Brain pericyte (primary cell): ENCODE measurements at regions not wholly inside any gene's neighbourhood (a gene's known extent, or its start where the extent isn't known, plus 50 kb on each side); places are given as distances from the start of the nearest gene placed in this dataset.
A peak's percentile ranks its signal among the peaks of the same experiment; 100 is the strongest.

ENCODE experiments used
- DNase-seq: peaks from one replicate; pipeline ENCODE4 v3.0.0-alpha.2; 2012; ENCODE audit warnings: low read depth, low spot score

DNA sequence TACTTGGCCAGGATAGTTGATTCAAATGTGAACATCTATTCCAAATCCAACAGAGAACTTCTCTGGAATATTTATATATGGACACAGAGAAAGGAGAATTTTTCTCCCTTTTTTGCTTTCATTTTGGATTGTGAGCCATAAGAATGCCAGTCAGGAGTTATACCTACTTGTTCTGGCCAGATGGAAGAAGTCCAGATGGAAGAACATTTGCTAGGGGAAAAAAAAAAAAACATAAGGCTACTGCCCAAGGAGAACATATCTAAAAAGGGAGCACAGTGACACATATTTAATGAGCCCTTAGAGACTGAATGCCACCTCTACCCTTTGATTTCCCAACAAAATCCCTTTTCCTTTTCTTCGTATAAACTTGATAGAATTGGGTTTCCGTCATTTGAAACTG is 61.7 kb upstream of the PPP2R2B start:
- no peak for DNase-seq

GRCh38 chr5:146944019-146944418 is 65.5 kb upstream of the PPP2R2B start:
- DNase-seq = no peak

DNA sequence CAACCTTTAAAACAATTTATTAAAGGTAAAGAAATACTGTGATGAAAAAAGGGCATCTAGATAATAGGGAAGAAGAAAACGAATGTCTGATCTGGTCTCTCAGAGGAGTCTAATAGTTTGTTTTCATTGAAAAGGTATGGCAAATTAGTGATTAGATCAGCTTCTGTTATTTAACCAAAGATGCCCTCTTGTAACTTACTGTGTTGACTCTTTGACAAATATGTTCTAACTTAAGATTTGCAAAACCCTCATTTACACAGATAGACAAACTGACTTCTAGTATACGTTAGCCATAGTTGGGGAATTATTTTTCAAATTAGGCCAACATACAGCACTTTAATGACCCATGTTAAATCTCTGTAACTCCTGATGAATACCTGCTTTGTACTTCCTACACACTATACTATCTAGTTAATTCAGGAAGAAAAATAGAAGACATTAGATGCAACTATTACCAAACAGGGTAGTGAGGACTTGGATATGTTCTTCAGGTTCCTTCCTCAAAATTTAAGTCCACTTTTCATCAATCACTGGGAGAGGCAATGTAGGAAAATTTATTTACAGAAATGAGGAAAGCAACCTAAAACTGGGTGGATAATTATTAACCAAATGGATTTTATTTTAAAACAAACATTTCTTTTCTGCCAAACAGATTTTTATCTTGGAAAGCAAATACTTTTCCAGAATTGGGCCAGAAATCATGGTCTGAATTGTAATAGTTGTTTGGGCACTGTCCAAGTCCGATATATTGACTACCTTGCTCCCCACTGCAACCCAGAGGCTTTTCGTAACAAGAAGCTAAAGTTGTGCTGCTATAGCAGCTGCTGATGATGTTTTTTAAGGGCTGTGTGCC is 66.4 kb upstream of the PPP2R2B start:
- no peak for DNase-seq

DNA sequence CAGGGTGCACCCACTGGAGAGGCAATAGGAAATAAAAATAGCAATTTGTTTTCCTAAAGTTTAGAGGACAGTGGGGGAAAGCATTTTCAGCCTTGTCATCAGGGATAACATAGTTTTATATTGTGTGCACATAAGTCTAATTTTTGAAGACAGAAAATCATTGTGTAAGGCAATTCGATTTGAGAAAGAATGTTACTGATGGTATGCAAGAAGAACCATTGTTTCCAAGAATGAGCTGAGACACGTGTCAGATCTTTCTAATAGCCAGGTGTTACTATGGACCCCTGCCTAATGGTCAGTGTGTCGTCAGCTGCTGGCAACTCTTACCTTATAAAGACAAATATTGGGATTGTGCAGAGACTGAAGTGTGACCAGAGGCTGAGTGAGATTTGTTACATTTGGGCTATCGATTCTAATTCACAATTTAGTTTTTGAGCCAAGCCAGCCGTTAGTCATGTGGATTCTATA is 67.1 kb upstream of the PPP2R2B start:
- DNase-seq = no peak

GRCh38 chr5:146947181-146947941 is 68.8 kb upstream of the PPP2R2B start:
- DNase-seq = no peak

- no peak for DNase-seq
These were observed 70.1 kb upstream of the PPP2R2B start for GRCh38 chr5:146948666-146949065.

- DNase-seq = no peak
These were observed 73.6 kb upstream of the PPP2R2B start for GRCh38 chr5:146952168-146952567.

DNA sequence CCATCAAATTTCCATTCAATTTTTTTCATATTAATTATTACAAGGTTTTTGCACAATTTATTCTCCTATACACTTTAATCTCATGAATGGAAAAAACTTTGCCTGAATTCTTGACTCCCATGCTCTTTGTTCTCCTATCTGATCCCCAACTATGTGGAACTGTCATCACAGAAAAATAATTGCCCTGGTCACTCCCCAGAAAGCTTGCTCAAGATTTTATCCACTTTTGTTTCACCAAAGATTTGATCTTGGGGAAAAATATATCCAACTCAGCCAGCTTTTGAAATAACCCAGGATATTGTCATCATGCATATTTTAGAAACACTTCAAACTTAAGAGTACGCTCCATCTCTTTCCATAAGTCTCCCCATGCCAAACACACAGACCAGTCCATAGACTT is 77.7 kb upstream of the PPP2R2B start:
- no peak for DNase-seq

DNA sequence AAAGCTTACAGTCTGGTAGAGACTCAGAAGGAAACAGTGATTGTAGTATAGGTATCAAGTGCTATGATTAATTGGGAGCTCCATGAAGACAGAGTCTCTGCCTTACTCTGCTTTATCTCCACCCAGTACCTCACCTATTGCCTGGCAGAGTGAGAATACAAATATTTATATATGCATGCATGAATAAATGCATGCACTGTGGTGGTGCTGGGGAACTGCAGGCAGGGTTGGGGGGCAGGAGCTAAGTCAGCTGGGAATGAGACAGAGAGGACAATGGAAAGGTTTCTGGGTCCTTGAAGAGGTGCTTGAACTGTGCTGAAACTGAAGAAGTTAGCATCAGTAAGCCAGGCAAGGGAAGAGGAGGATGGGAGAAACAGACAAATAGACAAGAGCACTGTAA is 80.8 kb upstream of the PPP2R2B start:
- DNase-seq = no peak

DNA sequence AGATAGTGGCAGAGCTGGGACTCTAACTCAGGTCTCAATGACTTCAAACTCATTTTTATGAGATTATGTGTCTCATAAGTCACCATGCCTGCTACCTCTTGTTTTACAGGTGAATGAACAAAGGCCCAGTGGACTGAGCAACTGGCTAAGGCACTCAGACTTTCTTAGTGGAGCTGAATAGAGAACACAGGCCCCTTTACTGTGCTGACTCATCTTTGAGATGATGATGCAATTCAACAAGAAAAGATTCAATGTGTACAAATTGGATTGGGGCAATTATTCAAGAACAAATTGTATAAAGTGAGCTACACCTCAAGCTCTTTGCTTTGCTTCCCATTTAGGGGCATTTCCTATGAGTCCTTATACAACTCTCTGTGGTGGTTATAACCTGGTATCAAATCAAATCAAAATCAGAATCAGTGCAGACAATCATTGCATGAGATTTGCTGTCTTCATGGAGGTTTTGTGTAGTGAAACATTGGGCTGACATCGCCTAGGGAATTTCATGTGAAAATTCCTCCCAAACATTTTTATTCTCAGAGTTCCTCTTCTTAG is 84.3 kb upstream of the PPP2R2B start:
- DNase-seq = no peak

DNA sequence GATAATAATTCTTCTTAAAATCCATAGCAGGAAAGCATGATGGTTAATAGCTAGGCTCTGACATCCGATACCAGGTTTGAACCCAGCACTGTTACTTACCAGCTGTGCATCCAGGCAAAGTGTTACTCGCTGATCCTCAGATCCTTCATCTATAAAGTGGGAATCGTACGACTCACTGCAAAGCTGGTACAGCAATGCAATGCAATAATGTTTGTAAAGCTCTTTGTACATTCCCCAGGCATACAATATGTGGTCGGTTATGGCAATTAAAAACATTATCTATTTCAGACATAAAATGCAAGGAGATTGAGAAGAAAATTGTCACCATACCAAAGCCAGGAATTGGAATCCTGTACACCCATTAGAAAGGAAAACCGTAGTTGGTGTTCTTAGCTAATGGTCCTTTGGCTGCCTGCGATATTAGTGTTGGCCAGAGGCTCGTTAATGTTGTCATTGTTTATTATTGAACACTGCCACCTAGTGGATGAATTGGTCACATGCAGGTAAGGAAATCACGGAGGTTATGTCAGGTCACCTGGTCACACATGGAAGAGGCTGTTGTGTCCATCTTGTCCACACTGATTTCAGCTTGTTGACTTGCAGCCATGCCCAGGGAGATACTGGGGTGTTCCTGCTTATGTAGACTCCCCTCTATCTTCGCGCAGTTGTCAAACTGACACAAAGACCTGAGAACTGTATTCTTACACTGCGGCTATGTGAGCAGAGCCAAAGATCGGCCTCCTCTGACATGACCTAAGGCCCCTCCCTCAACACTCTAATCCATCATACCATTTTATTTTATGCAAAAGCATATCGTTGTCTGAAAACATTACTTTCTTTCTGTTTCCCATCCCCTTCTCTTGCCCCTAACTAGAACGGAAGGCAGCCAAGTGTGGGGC is 87.5 kb upstream of the PPP2R2B start:
- DNase-seq = peak; percentile 36

DNA sequence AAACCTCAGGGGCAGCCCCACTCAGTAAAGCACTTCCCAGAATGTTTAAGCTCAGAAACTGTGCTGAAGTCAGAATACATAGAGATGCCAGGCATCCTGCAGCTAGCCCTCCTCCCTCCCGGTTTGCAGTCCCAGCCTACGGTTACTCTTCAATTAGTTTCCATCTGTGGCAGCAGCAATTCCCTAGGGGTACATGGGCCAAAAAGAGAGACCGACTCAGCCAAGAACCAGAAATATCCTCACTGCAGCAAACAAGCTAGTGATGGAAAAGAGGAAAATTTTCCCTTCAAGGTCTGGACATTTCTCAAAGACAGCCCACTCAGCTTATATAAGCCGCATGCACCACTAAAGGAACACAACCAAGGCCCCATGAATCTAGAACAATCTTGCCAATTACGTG is 89.1 kb upstream of the PPP2R2B start:
- DNase-seq = no peak

GRCh38 chr5:146971401-146971800 is 92.8 kb upstream of the PPP2R2B start:
- no peak for DNase-seq

- DNase-seq = no peak
These were observed 107.9 kb upstream of the PPP2R2B start for GRCh38 chr5:146986469-146986868.

DNA sequence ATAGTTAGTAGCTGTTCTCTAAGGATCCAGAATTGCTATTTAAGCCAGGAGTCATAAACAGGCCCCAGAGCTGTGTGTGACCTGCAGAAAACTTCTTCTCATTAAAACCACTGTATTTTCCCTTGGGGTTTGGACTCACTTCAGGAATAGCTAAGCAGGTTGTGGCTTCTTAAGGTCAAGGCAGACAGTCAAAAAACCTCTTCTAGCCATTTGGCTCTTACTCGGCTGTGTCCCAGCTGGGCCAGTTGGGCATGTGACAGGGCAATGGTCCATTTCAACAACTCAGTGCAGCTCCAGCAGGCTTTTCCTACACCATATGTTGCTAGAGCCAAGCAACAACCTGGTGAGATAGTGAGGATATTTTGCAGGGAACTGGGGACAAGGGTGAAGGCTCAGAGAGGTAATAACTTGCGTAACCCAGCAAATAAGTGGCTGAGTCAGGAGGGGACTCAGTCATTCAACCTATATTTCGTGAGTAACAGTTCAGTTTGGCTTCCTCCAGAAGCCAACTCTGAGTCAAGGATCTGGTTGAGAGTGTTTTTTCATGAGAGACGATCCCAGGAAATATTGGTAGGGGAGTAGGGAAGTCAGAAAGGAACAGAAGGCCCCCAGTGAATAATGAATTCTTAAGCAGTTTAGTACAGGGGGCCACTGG is 115.4 kb upstream of the PPP2R2B start:
- no peak for DNase-seq

GRCh38 chr5:146995878-146996277 is 117.3 kb upstream of the PPP2R2B start:
- no peak for DNase-seq

DNA sequence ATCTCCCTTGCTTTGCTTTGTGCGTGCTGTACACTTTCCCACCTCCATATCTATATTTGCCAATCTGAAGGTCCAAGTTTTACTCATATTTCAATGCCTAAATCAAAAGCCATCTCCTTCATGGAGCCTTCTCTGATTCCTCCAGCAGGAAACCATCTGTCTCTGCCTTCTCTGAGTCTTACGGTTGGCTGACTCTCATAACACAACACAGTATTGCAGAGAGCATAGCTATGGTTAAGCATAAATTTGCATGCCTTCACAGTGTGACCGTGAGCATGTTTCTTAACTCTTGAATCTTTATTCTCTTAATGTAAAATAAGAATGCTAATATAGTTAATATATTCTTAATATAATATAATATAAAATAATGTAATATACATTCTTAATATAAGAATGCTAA is 136.8 kb upstream of the PPP2R2B start:
- no peak for DNase-seq

DNA sequence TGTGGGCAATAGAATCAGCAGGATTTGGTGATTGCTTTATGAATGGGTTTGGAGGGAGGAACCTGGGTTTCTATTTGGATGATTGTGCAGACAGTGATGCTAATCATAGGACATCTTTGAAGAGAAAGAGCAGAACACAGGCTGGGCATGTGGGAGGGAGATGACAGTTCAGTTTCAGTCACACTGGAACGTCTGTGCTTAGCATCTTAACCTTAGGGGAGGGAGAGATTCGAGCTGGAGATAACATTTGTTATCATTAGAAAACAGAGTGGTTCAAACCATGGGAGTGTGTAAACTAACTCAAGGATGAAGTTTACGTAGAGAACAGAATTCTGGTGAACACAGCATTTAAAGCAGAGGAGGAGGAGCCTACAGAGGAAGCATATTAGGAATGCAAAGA is 138.6 kb upstream of the PPP2R2B start:
- no peak for DNase-seq

GRCh38 chr5:147017621-147018020 is 139.1 kb upstream of the PPP2R2B start:
- DNase-seq = no peak

DNA sequence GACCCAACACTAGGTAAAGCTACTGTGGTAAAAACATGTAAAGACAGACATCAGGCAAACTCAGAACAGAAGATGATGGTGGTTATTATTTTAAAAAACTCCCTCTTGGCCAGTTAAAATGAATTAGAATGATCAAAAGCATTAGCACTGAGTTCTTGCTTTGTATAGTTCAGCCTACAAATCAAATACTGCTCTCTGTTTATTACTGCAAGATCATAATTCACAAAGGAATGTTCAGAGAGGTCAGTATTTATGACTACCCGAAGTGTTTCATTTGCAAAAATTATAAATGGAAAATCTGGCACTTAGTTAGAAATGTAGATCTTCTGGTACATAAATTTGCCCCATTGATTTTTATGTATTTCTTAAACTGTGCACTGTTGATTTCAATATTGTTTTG is 140.3 kb upstream of the PPP2R2B start:
- DNase-seq = no peak

DNA sequence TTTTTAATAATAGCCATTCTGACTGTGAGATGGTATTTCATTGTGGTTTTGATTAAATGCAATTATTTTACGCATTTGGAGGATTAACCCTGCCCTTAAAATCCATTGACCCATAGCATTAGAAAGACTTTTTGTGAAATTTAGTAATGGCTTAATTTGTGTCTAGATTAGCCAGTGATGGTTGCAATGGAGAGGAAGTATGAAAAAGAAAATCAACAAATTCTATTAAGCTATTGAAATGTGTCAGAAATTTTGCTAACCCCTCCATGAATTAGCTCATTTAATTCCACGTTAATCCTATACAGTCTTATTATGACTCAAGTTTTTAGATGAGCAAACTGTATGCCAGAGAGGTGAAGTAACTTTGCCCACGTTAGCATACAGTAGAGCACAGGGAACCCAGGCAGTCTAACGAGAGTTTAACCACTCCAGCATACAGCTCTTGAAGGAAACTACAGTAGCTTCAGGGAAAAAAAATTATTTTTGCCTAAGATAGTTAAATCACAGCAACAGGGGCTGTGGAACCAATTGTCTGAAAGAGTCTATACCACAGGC is 158.2 kb upstream of the PPP2R2B start:
- DNase-seq = no peak
